HG03565 (cell line): ENCODE measurements at regions not wholly inside any gene's neighbourhood (a gene's known extent, or its start where the extent isn't known, plus 50 kb on each side); places are given as distances from the start of the nearest gene placed in this dataset.
A peak's percentile ranks its signal among the peaks of the same experiment; 100 is the strongest.
"Not testable (repeated sequence)": the region's sequence is repeated elsewhere in the genome, so short reads cannot be mapped to it uniquely, and the experiment has no call there.

Source experiments
- ATAC-seq: cut with Tn5 transposase; IDR thresholded peaks from one replicate; pipeline ENCODE4 v1.9.1; 2021; ENCODE audit warnings: mild to moderate bottlenecking, moderate library complexity; ENCODE audit not compliant: unreplicated experiment

DNA sequence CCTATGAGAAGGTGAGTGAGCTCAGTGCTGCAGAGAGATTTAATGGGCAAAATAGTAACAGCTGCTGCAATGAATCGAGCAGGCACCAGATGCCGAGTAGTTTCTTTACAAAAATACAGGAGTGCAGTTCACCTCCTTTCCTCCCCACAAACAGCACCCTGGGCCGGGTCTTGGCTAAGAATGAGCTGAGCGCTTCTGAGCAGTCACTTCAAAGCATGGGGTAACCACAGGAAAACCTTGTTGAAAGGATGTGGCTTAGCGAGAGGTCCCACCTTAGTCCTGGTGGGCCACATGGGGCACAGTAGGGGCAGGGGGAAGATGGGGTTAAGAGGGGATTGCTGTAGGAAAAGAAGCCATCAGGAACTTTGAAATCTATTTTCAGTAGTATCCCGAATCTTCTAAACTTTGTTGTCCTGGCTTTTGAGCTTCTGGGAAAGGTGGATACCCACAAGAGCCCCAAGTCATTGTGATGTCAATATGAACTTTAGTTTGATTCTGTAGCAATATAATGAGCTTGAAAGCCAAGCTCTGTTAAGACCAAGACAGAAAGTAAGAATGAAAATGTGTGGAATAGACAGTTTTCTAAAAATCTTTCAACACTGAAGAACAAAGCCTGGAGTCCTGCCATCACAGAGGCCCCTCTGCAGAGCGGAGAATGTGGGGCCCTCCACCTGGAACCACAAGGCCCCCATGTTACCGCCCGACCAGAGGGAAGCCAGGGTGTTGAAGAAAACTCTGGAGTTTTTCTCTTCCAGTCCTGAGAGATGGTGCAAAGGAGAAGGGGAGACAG, 101.0 kb upstream of the ZNF236 start:
- ATAC-seq: no peak

DNA sequence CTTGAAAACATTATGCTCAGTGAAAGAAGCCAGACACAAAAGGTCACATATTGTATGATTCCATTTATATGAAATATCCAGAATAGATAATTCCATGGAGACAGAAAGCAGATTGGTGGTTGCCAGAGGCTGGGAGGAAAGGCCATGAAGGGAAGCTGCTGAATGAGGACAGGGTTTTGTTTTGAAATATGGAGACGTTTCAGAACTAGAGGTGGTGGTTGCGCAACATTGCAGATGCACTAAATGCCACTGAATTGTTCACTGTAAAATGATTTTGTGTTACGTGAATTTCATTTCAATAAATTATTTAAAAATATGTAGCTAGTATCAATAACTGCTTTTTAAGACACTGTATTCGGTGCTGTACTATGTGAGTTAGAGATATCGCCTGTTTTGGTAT, 101.7 kb upstream of the ZNF236 start:
- ATAC-seq: no peak

GRCh38 chr18:76715012-76715610, 107.2 kb upstream of the ZNF236 start:
- no peak for ATAC-seq

- no peak for ATAC-seq
Observed at GRCh38 chr18:76713432-76713831, 108.9 kb upstream of the ZNF236 start.

- ATAC-seq: no peak
Observed at GRCh38 chr18:76712511-76713140, 109.7 kb upstream of the ZNF236 start.

- no peak for ATAC-seq
Observed at GRCh38 chr18:76710646-76711520, 111.5 kb upstream of the ZNF236 start.

DNA sequence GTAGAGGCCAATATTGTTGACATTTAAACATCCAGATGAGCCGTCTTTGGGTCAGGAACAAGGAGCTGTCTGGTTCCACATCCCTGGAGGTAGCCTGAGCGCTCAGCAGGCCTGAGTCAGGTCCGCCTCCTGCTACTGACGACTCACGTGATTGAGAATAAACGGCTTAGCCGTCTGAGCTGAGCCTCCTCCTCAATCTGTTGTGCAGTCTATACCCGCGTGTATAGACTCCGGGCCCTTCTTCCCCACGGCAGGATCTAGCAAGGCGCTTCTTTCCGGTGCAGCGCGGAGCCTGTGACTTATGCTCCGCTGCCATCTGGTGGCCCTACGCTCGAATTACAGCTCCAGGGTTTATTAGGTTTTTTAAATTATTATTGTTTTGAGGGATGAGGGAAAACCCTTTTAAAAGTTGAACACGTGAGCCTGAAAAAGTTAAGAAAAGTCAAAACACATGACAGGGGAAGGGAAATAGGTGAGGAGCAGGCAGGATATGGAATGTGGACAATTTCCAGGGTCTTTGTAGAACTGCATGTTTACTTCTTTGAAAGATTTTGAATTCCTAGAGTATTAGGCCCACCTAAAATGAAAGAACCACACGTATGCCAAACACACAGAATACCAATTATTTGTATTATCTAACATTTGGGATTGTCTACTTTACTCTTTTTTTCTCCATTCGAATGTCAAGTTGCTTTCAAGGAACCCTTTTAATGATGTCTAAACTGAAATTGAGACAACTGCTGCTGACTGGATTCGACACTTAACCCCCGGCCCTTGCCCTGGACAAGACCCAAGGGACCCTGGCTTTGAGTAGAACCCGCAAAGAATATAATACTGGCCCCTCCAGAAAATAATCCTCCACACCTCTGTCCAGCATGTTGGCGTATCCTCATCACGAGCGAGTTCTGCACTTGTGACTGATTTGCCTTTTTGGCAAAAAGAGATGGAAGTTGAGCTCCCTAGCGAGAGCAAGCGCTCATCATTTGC, 112.4 kb upstream of the ZNF236 start:
- ATAC-seq: peak; percentile 83

DNA sequence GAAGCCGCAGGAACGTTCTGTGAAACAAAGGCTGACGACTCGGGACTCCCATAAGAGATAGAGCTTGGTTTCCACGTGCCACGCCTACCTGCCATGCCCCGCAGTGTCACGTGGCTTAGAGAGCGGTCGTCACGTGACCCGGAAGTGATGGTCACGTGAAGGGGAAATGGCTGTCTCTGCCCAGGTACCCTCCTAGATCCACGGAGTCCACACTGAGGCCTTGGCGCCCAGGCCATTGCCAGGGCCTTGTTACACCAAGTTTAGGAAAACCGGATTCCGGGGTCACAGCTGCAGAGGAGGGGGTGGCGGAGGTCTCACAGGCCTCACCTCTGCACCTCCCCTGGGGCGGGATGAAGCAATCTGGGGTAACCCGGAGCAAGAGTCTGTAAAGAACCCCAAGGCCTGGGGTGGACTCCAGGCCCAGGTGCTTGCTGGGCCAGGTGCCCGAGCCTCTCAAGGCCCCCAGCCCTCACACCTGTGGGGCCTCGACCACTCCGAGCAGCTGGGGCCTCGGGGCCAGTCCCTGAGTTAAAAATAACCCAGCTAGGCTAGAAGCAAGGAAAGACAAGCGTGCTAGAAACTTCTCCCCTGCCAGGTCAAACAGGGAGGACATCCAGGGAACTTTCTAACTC, 113.5 kb upstream of the ZNF236 start:
- no peak for ATAC-seq

DNA sequence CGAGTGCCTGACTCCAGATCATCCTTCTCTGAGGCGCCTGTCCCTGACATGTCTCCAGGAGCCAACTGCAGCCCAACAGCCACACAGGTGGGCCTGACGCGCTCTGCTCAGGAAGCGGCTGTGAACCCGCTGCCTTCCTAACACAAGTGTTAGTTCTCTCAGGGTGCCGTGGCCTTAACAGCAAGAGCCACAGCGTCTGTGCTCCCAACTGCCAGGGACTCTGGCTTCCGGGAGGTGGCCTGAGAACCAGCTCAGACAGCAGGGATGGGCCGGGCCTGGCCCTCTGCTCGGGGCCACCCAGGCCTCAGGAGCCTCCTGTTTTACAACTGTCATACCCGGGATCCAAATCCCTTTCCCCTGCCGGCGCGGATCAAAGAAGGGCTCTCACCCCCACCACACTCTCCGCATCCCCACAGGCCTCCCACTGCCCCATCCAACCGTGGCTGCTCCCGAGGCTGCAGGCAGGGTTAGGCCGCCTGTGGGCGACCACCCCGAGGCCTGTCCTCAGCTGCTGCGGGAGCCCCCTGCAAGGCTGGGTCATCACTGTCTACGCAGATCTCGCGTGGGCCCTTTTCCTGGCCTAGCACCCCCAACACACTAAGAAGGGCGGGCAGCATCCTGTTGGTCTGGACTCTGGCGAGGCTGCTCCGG, 114.2 kb upstream of the ZNF236 start:
- ATAC-seq: no peak

- ATAC-seq: no peak
Observed at GRCh38 chr18:76707534-76707933, 114.8 kb upstream of the ZNF236 start.

- not testable (repeated sequence) for ATAC-seq
Observed at GRCh38 chr18:76704589-76704988, 117.8 kb upstream of the ZNF236 start.

DNA sequence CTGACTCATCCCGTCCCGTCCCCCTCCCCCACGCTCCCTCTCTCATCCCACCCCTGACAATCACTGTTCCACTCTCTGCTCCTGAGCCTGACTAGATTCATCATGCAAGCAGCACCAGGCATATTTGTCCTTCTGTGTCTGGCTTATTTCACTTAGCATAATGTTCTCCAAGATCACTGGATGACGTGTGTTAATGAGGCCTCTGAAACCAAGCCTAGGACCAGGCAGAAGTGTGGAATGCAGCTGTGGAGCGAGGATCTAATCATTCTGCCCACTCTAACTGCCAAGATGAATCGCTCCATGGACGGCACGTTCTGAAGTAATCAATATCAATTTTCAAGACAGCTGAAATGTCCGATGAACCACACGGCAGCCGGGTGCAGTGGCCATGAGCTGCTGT, 122.4 kb upstream of the ZNF236 start:
- no peak for ATAC-seq

DNA sequence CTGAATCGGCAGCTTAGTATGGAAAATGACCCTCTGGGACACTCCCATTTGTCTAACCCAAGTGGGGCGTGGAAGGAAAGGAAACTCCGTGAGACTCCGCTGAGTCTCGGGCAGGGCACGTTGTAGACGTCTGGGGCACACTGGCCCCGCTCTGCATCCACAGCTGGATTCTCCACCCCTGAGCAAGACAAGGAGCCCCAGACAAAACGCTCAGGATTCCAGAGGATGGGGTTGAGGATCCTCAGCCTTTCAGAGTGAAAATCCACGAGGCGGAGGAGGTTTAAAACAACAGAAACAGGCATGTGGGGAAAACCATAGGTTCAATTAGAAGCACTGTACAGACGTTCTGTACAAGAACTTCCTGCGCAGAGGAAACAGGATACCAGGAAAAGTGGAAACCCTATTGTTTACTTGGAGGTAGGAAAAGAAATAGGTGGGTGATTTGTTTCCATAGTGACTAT, 124.9 kb upstream of the ZNF236 start:
- ATAC-seq: no peak

- ATAC-seq: no peak
Observed at GRCh38 chr18:76691800-76692199, 130.6 kb upstream of the ZNF236 start.

DNA sequence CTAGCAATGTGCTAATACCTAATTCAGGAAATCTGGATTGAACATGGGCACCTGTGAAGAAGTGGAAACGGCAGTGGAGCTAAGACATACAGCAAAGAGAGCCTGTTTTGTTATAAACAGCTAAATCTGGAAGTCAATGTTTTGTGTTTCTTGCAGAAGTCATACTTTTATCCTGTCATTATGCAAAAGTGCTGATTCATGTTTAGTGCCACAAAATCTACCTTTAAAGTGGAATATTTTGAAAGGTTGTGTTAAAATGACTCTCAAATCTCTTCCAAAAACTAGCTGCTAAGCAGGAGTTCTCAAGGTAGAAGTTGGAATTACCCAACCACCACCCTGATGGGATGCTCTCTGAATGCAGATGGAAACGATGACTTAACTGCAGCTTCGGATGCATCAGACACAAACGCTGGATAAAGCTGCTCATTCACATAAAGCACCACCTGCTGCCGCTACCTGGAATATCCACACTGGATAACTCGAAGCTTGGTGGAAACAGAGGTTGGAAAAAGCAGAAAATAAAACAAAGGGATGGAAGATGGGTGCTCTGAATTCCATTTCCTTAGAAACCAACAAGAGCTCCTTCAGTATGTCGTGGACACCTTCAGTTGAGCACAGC, 132.6 kb upstream of the ZNF236 start:
- no peak for ATAC-seq

DNA sequence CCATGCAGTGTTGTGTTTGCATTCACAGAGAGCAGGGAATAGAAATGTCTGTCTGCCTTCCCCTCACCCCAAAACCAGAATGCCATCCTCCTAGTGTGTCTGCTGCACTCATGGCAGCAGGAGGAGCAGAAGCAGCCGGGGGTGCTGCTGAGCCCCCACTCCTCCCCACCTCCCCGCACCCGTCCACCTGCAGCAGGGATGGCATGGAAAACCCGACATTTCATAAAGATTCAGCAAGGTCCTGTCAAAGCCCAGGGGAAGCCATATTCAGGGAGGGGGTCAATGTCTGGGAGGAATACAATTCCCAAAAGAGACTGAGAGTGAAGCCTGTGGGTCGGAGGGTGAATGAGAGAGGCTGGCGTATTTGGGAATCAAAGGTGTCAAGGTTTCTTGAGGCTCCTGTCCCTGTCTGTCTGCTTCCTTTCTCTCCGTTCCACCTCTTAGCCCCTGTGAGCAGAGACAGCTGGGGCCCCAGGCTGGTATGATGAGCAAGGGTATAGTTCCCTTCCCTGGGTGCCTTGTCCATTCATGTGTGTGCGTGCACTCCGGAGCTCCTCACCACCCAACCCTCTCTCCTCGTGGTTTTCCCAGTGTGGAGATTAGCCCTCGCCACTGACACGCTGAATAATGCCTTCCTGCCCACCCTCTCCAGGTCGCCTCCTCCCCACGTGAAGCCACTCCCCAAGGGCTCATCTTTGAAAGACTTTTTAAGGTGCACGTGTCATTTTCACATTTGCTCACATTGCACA, 133.5 kb upstream of the ZNF236 start:
- ATAC-seq: no peak

GRCh38 chr18:76687304-76687962, 134.9 kb upstream of the ZNF236 start:
- peak; percentile 38 for ATAC-seq
